ENCODE measurements at regions not wholly inside any gene's neighbourhood (a gene's known extent, or its start where the extent isn't known, plus 50 kb on each side); places are given as distances from the start of the nearest gene placed in this dataset.
A peak's percentile ranks its signal among the peaks of the same experiment; 100 is the strongest.

DNA sequence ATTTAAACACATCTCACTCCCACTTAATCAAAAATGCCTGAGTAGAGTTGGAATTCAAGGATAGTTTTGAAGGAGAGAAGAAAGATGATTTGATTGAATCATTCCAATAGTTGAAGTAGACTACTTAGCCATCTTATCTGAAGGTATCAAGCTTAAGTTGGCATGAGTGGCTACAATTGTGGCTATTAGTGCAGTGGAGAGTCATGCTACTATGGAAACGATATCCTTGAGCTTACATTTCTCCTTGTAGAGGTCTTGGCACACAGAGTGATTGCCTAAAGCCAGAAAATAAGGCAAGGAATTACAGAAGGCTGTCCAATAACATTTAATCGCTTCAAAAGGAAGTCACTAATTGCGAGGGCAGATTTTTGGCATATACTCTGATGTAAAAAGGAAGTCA, 1022.7 kb downstream of the IGSF11 start:
- no peak for DNase-seq

DNA sequence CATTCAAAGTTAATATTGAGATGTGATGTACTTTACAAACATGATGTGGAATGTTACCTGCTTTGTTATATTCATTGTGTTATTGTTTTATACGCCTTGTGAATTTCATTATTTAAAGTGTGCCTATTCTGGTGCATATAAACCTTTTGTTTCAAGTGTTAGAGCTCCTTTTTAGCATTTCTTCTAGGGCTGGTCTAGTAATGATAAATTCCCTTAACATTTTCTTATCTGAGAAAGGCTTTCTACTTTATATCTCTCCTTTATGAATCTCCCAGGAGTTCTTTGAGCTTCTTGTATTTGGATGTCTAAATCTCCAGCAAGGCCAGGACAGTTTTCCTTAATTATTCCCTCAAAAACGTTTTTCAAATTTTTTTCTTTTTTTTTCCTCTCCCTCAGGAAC, 1005.6 kb downstream of the IGSF11 start:
- DNase-seq: no peak

DNA sequence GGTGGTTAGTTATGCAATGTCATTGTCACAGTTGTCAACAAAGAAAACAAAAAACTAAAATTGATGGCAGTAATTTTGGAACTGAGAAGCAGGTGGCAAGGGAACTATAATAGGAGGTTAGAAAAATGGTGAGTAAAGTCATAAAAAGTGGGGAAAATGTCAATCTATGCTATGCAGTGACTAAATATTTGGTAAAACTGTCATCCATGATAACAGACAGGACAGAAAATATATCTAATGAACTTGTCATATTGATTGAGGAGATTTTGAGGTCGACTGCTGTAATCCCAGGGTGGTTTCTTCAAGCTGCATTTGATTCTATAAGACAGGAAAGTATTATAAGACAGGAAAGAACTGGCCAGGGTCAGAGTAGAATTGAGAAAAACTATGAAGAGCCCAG, 998.4 kb downstream of the IGSF11 start:
- no peak for DNase-seq

DNA sequence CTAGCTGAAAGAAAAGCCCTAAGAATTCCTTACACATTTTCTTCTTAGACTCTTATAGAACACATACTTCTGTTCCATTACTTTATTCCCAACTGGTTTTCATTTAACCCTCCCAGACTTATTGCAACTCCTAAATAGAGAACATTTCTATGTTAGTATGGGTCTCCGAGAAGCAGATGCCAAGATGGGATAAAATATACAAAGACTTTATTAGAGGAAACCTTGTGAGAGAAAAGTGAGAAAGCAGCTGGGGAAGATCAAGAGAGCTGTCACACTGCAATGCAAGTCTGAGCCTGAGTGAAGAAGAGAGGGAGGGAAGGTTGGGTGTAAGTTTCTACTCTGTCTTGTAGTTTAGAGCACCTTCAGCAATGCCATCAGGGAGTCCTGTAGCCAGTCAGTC, 979.3 kb downstream of the IGSF11 start:
- no peak for DNase-seq

DNA sequence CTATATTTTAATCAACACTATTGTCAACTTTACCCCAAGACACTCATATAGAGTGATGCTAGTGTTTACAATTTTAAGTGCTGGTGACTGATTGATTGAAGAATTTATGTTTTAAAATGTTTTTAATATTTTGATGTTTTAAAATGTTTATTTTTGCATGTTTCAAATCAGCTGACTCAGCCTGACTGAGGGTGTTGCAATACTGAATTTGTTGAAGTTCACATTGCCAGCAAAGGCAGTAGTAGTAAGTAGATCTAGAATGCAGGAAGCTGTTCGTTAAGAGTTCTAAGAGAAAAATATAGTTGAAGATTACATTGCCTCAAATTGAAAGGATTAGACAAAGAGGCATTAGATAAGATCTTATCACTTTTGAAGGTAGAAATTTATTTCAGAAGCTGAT, 977.6 kb downstream of the IGSF11 start:
- no peak for DNase-seq

DNA sequence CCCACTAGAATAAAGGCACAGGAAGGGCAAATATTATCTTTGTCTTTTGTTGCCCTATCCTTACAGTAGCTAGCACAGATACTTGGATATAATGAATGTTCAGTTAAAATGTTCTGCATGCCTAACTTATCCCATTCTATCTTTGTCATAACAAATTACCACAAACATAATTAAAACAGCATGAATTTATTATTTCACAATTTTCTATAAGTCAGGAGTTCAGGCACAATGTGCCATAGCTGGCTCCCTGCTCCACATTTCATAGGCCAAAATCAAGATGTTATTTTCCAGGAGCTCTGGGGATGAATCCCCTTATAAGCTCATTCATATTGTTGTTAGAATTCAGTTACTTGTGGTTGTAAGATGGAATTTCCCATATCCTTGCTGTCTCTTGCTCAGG, 975.5 kb downstream of the IGSF11 start:
- no peak for DNase-seq

DNA sequence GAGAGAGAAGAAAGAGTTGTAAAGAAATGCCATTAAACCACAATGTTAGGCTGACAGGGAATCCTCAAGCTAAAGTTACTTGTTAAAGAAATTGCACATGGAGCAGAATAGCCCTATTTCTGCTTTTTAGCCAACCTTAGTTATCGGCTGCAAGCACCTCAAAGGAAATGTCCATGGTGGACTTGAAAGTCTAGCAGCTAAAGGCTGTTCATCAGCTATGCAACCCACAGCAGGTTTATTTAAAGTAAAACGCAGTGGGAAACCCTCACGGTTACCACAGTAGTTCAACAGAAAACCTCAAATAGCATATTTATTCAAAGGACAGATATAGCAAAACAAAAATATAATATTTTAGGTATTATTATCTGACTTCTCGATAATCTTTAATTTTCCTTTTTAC, 967.2 kb downstream of the IGSF11 start:
- DNase-seq: no peak

DNA sequence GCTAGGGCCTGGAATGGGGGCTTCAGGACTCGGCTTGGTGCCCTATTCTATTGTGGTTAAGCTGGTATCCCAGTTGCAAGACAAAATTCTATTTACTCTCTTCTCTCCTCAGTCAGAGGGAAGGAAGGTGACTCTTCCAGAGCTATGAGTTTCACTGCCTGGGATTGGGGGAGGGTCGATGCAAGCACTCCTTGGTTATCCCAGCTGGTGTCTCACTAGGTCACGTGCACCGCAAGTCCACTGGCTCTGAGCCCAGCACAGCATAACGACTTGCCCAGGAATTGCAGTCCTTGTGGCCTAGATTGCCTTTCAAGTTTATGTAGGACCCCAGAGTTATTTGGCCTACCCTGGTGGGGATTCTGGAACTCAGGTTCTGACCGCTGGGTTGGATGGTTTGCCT, 958.8 kb downstream of the IGSF11 start:
- no peak for DNase-seq

DNA sequence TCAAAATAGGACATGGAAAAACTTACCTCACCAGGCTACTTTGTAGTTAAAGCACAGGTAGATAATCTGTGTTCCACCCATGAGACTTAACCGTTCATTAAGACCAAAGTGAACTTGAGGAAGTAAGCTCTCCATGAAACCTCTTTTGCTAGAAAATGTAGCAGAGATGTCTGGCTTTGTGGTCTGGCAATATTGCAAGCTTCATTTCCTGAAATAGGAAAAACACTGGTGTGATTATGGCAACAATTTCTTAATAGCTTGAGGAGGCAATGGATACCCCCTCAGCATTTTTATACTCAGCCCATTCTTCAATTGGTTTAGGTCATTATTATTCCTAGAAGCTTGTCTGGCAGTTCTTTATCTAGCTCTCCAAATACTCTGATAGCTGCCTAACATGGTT, 957.3 kb downstream of the IGSF11 start:
- no peak for DNase-seq

DNA sequence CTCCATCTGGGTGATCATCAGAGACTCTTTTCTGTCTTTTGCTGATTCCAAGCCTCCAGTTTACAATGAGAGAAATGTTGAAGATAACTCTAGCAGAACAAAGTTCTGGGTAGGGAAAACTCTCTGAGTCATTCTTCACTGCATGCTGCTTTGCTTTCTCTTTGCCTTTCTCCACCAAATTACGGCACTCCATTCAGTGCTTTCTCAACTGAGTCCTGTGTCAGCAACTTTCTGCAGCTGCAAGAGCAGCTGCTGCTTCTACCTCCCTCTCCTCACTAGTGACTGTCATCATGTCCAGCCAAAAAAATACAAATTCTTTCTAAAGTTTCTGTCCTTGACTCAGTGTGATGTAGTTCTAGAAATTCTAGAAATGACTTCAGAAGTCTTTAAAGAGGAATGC, 953.8 kb downstream of the IGSF11 start:
- no peak for DNase-seq

DNA sequence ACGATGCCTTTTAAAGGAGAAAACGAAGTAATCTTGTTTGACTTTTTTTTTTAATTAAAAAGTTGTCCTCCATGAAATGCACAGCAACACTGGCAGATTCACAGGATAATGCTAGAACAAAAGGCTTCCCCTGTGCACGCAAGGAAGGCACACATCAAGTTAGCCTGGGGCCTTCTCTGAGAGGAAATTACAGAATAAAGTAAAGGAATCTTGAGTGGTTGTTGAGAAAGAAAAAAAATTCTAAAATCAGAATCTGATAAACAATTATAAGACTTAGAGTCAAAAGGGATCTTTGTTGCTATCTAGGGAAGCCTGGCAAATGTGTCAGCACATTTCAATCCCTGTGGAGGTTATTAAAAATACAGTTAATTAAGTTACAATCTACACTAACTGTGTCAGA, 946.0 kb downstream of the IGSF11 start:
- DNase-seq: no peak

DNA sequence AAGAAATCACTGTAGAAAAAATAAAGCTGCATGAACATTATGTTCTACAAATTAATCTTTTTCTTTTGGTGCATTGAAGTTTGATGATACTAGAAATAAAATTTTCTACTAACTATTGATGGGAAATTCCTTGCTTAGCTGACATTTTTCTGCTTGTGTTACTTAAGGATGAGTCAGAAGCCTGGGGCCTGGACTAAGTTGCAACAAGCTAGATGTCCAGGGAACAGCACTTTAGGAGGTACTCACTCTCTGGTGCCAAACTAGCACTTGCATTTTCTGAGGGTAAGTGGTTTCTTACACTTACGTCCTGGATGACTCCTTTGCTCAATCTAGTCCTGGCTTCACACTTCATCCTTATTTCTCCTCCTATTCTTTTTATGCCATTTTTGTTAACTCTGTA, 945.1 kb downstream of the IGSF11 start:
- DNase-seq: no peak

DNA sequence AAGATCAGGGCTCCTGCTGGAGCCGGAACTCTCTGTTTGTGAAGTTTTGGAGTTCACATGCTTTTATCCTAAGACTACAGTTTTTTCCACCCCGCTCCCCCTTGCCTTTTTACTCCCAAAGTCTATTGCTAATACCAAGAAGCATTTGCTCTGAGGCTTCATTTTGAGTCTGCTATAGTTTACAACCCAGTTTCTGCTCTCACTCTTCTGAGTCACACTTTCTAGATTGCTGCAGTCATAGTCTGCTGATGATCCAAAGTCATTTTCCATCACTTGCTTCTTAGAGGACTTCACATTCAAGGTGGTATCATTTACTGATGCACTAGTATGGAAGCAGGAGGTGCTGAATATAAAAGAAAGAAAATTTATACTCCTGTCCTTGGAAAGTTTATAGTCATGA, 937.4 kb downstream of the IGSF11 start:
- DNase-seq: no peak

DNA sequence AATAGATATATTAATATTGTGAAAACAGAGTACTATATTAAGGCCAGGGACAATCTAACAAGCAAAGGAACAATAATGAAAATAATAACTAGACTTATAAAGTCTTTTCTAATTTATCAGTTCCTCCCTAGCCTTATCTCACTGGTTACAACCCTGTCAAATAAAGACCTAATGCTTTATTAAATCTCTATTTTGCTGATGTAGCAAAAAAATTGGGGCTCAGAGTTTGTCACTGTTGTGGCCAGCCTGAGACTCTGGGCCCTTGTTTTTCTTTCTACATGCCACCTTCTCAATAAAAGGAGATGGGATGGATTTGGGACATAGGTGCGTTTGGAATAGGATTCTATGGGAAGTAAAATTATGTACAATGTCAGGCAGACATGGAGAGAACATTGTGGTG, 937.0 kb downstream of the IGSF11 start:
- DNase-seq: no peak

DNA sequence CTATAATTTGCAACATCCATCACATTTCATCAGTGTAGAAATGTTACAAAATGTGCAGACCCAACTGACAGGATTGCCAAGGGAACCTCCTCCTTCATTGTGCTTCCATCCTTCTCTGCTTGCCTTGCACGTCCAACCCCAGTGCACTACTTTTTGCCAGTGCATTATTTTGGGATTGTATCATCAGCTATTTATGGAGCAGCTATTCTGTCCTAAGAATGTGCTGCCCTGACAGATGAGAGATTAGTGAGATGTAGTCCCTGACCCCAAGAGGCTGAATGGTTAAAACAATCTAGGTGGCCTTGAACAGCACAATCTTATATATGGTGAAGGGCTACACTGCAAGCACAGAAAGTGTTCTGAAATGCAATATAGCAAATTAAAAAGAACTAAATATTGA, 935.8 kb downstream of the IGSF11 start:
- no peak for DNase-seq

DNA sequence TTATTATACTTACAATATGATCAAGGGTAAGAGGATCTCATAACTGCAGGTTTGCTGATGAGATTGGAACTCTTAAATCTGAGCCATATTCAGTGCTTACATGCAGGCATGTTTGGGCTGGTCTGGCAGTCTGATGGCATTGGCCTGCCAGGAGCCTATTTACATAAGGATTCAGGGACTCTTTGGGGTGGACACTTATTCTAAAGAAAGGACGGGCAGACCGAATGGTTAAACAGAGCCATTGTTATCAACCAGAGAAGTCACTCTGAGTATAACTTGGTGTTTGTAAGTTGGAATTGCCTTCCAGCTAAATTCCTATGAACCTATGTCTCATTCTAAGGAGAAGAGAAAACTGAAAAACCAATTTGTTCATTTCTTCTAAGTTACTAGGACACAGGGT, 932.8 kb downstream of the IGSF11 start:
- DNase-seq: no peak

DNA sequence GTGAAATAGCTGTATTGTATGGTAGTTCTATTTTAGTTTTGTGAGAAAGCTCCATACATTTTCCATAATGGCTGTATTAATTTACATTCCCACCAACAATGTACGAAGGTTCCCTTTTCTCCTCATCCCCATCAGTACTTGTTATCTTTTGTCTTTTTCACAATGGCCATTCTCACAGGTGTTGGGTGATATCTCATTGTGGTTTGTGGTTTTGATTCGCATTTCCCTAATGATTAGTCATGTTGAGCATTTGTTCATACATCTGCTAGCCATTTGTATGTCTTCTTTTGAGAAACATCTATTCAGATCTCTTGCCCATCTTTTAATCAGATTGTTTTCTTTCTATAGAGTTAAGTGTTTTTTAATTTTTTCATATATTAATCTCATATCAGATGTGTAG, 931.9 kb downstream of the IGSF11 start:
- no peak for DNase-seq

DNA sequence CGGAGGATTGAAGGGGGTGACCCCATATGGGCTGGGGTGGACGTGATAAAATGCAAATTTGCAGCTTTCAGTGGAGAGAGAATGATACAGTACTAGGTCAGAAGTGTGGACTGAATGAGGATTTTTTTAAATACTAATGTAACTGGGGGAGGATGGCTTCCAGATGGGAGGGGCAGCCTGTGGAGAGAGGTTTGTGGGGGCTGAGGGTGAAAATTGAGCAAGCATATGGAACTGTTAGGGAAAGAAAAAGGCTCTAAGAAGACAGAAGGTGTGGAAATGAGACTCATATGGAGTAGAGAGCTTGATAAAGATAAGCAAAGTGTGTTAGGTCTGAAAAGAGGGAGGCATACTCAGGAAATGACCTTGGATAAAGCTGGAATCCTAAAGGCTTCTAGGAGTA, 926.4 kb downstream of the IGSF11 start:
- DNase-seq: no peak

DNA sequence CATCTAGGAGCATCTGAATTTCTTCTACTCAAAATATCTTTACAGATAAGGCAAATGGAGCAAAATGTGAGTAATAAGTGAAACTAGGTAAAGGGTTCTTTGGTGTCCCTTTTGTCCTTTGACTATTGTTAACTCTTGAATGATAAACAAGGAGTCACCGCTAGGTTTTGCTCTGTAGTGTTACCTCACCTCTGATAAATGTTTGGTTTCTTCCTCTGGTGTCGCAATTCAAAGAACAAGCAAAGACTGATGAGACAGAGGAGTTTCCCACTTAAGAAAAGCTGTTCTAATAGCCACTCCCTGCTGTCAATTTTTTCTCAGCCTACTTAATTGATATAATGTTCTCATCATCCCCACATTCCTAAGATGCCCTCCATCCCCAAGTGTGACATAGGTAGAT, 925.9 kb downstream of the IGSF11 start:
- DNase-seq: no peak

DNA sequence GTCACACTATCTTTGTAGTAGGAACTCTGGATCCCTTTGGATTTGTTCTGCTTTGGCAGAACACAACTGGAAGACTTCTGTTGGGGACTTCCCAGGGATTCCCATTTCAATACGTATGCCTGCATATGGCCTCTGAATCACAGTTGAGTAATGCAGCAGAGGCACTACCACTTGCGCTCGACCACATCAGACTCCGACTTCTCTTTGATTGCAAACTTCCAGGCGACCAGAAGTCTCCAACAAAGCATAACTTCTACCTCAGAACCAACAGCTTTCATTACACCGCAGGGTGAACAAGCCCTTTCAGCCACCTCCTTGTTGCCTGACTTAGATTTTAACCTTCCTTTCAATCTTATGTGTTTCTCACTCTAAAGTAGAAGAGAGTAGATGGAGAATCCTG, 924.4 kb downstream of the IGSF11 start:
- DNase-seq: no peak

DNA sequence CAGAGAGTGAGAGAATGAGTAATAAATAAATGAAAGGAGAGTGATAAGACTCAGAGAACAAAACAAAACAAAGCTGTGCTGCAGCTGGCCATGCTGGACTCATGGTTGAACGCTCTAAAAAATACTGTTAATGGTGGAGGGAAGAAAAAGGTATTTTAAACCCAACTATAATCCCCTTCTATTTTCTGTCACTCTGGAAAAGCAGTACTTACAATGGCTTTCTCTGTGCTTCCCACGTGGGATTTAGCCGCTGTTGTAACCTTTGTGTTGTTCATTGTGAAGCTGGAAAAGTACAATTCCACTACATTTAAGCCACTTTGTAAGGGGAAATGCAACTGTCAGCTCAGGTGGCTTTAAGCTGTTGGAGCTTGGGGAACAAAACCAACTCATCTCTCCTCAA, 917.7 kb downstream of the IGSF11 start:
- DNase-seq: no peak

DNA sequence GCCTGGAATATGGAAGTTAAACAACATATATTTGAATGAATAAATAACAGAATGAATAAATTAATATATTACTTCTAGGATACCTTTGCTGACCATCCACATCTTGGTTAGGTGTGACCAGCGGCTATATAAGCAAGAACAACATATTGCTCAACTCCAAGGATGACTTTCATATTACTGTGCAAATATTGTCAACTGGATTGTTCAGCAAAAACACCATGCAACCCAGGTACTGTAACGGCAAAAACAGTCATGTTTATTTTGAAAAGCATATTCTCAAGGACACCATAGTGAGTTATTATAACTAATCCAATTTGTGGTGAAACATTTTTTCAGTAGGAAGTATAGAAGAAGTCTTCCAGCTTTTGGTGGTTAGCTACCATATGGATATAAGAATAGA, 907.9 kb downstream of the IGSF11 start:
- no peak for DNase-seq

DNA sequence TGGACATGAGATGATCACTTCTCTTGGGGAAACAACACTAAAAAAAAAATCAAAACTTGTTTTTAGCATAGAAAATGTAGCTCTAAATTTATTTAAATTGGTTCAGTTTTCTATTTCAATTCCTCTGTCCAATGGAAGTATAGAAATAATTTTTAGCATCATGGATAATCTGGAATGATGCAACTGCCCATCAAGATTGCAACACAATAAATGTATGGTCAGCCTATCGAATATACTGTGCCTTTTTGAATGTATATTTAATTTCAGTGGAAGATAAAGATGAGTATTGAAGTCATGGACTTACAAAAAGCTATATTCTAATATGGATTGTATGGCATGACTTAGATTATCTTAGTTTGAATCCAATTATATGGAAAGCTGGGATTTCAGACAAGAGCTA, 906.7 kb downstream of the IGSF11 start:
- no peak for DNase-seq

DNA sequence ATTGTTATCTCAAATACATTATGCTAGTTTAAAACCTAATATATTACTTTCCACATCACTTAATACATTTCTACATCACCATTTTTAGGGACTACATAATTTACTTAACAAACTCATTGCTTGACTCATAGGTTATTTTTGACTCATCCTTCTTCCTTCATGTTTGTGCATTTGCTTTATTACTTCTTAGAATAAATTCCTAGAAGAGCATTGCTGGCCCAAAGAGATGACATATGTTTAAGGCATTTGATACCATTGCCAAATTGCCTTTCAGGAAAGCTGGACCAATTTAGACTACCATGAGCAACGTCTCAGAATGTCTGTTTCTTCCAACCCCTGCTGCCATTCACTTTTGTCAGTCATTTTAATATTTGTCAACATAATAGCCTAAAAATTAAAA, 905.8 kb downstream of the IGSF11 start:
- DNase-seq: peak; percentile 42

DNA sequence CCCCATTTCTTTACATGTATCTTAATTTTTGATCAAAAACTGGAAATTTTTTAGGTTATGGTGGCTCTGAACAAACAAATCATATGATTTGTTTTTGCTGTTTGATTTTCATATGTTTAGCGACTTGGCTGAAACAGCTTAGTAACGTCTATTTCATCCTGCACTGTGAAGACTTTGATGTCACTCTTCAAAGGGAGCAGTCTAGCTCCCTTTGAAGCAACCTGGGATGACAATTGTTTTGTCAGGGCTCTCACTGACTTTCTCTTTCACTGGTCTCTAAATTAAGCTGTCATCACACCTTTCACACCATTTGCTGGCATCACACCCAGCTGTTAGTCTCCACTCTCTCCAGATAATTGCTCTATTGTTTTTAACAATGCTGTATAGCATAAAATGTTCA, 896.9 kb downstream of the IGSF11 start:
- no peak for DNase-seq

DNA sequence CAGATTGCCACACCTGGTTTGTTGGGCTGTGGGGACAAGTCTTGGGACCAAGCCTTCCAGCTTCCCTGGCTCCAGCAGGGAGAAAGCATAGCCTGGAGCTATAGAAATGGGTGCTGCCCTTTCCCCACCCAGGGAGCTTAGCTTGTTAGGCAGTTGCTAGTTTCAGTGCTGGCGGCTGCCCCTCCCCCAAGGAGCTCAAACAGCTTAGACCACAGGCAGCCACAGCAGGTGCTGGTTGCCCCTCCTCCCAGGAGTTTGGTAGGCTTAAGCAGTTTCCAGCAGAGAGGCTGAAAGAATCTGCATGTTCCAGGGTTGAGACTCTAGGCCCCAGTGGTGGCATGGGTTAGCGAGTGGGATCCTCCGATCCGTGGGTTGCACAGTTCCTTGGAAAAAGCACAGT, 889.7 kb downstream of the IGSF11 start:
- no peak for DNase-seq

Data from amniotic stem cell (primary cell).